Activated naive CD8-positive, alpha-beta T cell treated with anti-CD3 and anti-CD28 coated beads, Interleukin-2, amount 10 ng/mL, durations not matched to agents 7 days and 5 days (primary cell): ENCODE measurements at regions not wholly inside any gene's neighbourhood (a gene's known extent, or its start where the extent isn't known, plus 50 kb on each side); places are given as distances from the start of the nearest gene placed in this dataset.

Source experiments
- ATAC-seq: fragments of 150-1000 bp; cut with Tn5 transposase; one replicate; pipeline ENCODE4 v1.10.0; 2021; ENCODE audit warnings: low read depth, moderate library complexity
- POLR2A ChIA-PET: fragments of 350-600 bp; sonication (Branson Sonifier 250); formaldehyde crosslinking; loops from one replicate; lab custom pipeline; 2021; ENCODE audit warnings: antibody characterized with exemption; lab: Charles Lee
- DNase-seq: peaks from one replicate; pipeline ENCODE4 v3.0.0; 2021
- H3K27ac Mint-ChIP-seq: one replicate; pipeline ENCODE4 v1.8.0; 2022; ENCODE audit warnings: mild to moderate bottlenecking, mixed read lengths
- H3K27me3 Mint-ChIP-seq: one replicate; pipeline ENCODE4 v1.8.0; 2022; ENCODE audit warnings: mild to moderate bottlenecking, moderate library complexity, mixed read lengths
- H3K36me3 Mint-ChIP-seq: one replicate; pipeline ENCODE4 v1.8.0; 2021; ENCODE audit warnings: mild to moderate bottlenecking, mixed read lengths
- H3K4me1 Mint-ChIP-seq: one replicate; pipeline ENCODE4 v1.8.0; 2021; ENCODE audit warnings: mixed read lengths
- H3K4me3 Mint-ChIP-seq: one replicate; pipeline ENCODE4 v1.8.0; 2022; ENCODE audit warnings: mild to moderate bottlenecking, moderate library complexity, mixed read lengths
- H3K9me3 Mint-ChIP-seq: one replicate; pipeline ENCODE4 v1.8.0; 2021; ENCODE audit warnings: mixed read lengths

- no peak for DNase-seq
- Mint-ChIP-seq H3K4me1 (peaks cover 3% of the 10 kb centered on the region), H3K9me3 (peaks cover 2% of the 10 kb centered on the region), H3K4me3 (no peak overlapping the region), H3K27me3 (no peaks in the 10 kb centered on the region), H3K36me3 (no peaks in the 10 kb centered on the region), H3K27ac (no peak overlapping the region)
- no peak for ATAC-seq
- POLR2A ChIA-PET: no interaction called here
These were observed 276.3 kb upstream of the ARRDC4 start for GRCh38 chr15:97684249-97684648.

DNA sequence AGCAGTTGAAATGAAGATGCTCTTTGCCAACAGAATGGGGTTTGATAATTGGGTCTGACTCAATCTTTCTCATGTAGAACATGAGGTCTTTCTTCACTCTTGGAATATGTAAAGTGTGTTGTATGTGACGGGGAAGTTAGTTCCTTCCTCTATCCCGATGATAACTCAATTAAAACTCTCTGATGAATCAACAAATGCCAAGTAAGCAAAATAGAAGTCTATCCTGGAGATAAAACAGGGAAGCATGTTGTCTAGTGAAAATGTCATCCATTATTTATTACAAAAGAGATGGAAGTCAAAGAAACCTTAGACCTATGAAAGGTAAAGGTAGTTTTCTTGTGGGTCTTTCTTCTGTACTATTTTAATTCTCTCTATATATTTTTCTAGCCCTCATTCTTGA lies 274.2 kb upstream of the ARRDC4 start:
- peaks cover 3% of the 10 kb centered on the region for H3K4me1 Mint-ChIP-seq
- H3K9me3 Mint-ChIP-seq: peaks cover 2% of the 10 kb centered on the region
- no peak overlapping the region for H3K27ac Mint-ChIP-seq
- no peaks in the 10 kb centered on the region for H3K27me3 Mint-ChIP-seq
- H3K36me3 Mint-ChIP-seq: no peaks in the 10 kb centered on the region
- POLR2A ChIA-PET: no interaction called here
- DNase-seq (no peak), ATAC-seq (no peak)
- no peak overlapping the region for H3K4me3 Mint-ChIP-seq

DNA sequence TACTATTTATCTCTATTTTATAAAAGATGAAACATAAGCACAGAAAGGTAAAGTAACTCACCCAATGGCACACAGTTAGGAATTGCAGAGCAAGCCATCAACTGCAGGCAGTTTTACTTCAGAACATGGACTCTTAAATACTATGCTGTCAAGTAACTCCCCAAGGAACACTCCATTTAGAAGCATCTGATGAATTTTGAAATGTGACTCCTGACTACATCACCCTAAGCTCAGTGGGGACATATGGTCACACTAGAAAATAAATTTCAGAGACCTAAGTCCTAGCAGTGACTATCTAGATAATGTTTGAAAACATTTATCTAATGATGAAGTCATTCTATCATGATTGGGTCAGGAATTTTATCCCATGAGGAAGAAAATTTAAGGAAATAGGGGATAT lies 272.8 kb upstream of the ARRDC4 start:
- no peaks in the 10 kb centered on the region for H3K36me3 Mint-ChIP-seq
- no peak overlapping the region for H3K4me3 Mint-ChIP-seq
- ATAC-seq: no peak
- H3K9me3 Mint-ChIP-seq: no peaks in the 10 kb centered on the region
- POLR2A ChIA-PET: no interaction called here
- DNase-seq: no peak
- no peaks in the 10 kb centered on the region for H3K27me3 Mint-ChIP-seq
- H3K27ac Mint-ChIP-seq: no peak overlapping the region
- peaks cover 3% of the 10 kb centered on the region for H3K4me1 Mint-ChIP-seq

- no peaks in the 10 kb centered on the region for H3K36me3 Mint-ChIP-seq
- POLR2A ChIA-PET: no interaction called here
- peaks cover 3% of the 10 kb centered on the region for H3K4me1 Mint-ChIP-seq
- H3K27ac Mint-ChIP-seq: no peak overlapping the region
- no peaks in the 10 kb centered on the region for H3K9me3 Mint-ChIP-seq
- DNase-seq (no peak), ATAC-seq (no peak)
- no peak overlapping the region for H3K4me3 Mint-ChIP-seq
- no peaks in the 10 kb centered on the region for H3K27me3 Mint-ChIP-seq
These were observed 272.3 kb upstream of the ARRDC4 start for GRCh38 chr15:97688177-97688576.

DNA sequence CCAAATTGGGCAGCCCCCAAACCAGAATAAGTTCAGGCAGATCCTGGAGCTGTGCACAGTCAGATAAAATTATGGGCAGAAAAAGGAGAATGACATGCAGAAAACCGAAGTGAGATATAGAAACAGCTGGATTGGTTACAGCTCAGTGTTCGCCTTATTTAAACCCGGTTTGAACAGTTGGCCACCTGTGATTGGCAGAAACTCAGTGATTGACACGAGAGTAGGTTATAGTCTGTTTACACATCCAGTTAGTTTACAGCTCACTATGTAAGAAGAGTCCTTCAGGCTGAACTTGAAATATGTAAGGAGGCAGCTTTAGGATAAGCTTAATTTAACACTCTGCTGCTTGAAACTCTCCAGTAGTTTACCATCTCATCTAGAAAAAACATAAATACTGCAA lies 271.6 kb upstream of the ARRDC4 start:
- no peaks in the 10 kb centered on the region for H3K9me3 Mint-ChIP-seq
- H3K27ac Mint-ChIP-seq: no peak overlapping the region
- POLR2A ChIA-PET: no interaction called here
- no peak overlapping the region for H3K4me3 Mint-ChIP-seq
- no peak for ATAC-seq
- H3K36me3 Mint-ChIP-seq: no peaks in the 10 kb centered on the region
- DNase-seq: no peak
- H3K4me1 Mint-ChIP-seq: peaks cover 3% of the 10 kb centered on the region
- no peaks in the 10 kb centered on the region for H3K27me3 Mint-ChIP-seq

GRCh38 chr15:97691078-97691477 lies 269.4 kb upstream of the ARRDC4 start:
- Mint-ChIP-seq H3K36me3 (no peaks in the 10 kb centered on the region), H3K27ac (no peak overlapping the region), H3K9me3 (no peaks in the 10 kb centered on the region), H3K4me1 (no peaks in the 10 kb centered on the region), H3K4me3 (no peak overlapping the region), H3K27me3 (no peaks in the 10 kb centered on the region)
- ATAC-seq (no peak), DNase-seq (no peak)
- POLR2A ChIA-PET: no interaction called here

- POLR2A ChIA-PET: no interaction called here
- no peaks in the 10 kb centered on the region for H3K36me3 Mint-ChIP-seq
- no peaks in the 10 kb centered on the region for H3K27me3 Mint-ChIP-seq
These were observed 268.7 kb upstream of the ARRDC4 start for GRCh38 chr15:97691799-97692198.

GRCh38 chr15:97692301-97693015 lies 268.0 kb upstream of the ARRDC4 start:
- Mint-ChIP-seq H3K4me3 (no peak overlapping the region), H3K4me1 (no peaks in the 10 kb centered on the region), H3K27ac (no peak overlapping the region), H3K9me3 (peaks cover 1% of the 10 kb centered on the region), H3K36me3 (no peaks in the 10 kb centered on the region), H3K27me3 (no peaks in the 10 kb centered on the region)
- POLR2A ChIA-PET: no interaction called here
- DNase-seq (no peak), ATAC-seq (no peak)

More at GRCh38 chr15:97691799-97692198, 268.7 kb upstream of the ARRDC4 start:
- Mint-ChIP-seq H3K4me3 (no peak overlapping the region), H3K4me1 (no peaks in the 10 kb centered on the region), H3K27ac (no peak overlapping the region), H3K9me3 (peaks cover 1% of the 10 kb centered on the region)
- ATAC-seq: no peak
- no peak for DNase-seq

- DNase-seq (no peak), ATAC-seq (no peak)
- no peaks in the 10 kb centered on the region for H3K36me3 Mint-ChIP-seq
- H3K4me1 Mint-ChIP-seq: no peaks in the 10 kb centered on the region
- H3K9me3 Mint-ChIP-seq: peaks cover 1% of the 10 kb centered on the region
- H3K4me3 Mint-ChIP-seq: no peak overlapping the region
- POLR2A ChIA-PET: no interaction called here
- no peak overlapping the region for H3K27ac Mint-ChIP-seq
- H3K27me3 Mint-ChIP-seq: no peaks in the 10 kb centered on the region
These were observed 266.0 kb upstream of the ARRDC4 start for GRCh38 chr15:97694456-97694855.

DNA sequence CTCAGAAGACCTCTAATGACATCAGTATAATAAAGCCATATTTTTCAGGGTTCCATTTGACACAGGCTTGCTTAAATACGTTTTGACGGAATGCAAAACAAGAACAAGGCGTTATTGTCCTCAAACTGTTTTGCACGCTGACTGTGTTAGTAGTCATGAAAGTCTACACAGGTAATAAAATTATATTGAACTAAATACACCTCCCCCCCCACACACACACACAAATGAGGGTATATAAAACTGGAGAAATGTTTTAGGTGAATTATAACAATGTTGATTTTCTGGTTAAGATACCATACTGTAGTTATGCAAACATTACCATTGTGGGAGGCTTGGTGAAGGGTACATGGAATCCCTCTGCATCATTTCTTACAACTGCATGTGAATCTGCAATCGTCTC lies 257.1 kb upstream of the ARRDC4 start:
- Mint-ChIP-seq H3K27ac (no peak overlapping the region), H3K4me1 (no peaks in the 10 kb centered on the region), H3K27me3 (no peaks in the 10 kb centered on the region), H3K9me3 (no peaks in the 10 kb centered on the region), H3K36me3 (no peaks in the 10 kb centered on the region), H3K4me3 (no peak overlapping the region)
- POLR2A ChIA-PET: no interaction called here
- DNase-seq (no peak), ATAC-seq (no peak)

GRCh38 chr15:97706059-97706458 lies 254.4 kb upstream of the ARRDC4 start:
- no peaks in the 10 kb centered on the region for H3K27me3 Mint-ChIP-seq

DNA sequence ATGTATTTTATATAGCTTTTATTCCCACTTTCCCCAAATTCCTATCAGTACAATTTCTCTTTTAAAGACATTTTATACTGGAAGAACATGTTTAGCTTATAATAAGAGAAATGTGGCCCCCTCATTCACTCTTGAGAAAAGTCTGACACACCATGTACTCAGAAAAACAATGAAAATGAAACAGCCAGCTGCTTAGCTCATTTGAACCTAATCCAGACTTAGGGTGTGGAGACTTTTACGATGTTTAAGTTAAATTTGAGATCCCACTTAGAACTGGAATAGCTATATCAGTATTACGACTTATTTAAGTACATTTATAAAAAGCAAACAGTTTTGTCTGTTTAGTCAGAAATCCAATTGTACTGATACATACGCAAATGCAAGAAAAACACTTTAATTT lies 252.3 kb upstream of the ARRDC4 start:
- ATAC-seq: no peak
- no peaks in the 10 kb centered on the region for H3K36me3 Mint-ChIP-seq

More at GRCh38 chr15:97706059-97706458, 254.4 kb upstream of the ARRDC4 start:
- Mint-ChIP-seq H3K9me3 (peaks cover 1% of the 10 kb centered on the region), H3K4me1 (no peaks in the 10 kb centered on the region), H3K36me3 (no peaks in the 10 kb centered on the region), H3K27ac (no peak overlapping the region), H3K4me3 (no peak overlapping the region)
- POLR2A ChIA-PET: no interaction called here
- ATAC-seq: no peak
- no peak for DNase-seq

DNA sequence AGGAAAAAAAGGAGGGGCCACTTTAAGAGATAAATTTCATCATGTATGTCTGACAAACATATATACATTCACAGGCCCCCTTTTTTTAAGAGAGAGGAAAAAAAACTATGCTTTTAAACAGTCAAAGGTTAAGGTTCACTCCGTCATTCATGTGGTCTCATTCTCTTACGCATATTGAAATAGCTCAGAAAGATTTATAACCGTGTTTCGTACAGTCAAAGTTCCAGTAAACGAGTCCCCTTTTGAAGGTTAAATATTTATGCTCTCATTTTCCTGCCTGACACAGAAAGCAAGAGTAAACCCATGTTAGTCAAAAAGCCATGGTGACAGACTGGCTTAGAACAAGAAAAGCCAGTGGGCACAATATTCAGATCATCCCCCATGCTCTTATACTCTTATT lies 248.0 kb upstream of the ARRDC4 start:
- no peaks in the 10 kb centered on the region for H3K4me1 Mint-ChIP-seq
- H3K4me3 Mint-ChIP-seq: no peak overlapping the region
- H3K36me3 Mint-ChIP-seq: no peaks in the 10 kb centered on the region
- H3K9me3 Mint-ChIP-seq: peaks cover 1% of the 10 kb centered on the region
- POLR2A ChIA-PET: no interaction called here
- no peak for ATAC-seq
- no peaks in the 10 kb centered on the region for H3K27me3 Mint-ChIP-seq
- no peak overlapping the region for H3K27ac Mint-ChIP-seq
- DNase-seq: no peak

More for the DNA sequence above, 252.3 kb upstream of the ARRDC4 start:
- no peak for DNase-seq
- no peaks in the 10 kb centered on the region for H3K27me3 Mint-ChIP-seq
- H3K4me1 Mint-ChIP-seq: no peaks in the 10 kb centered on the region
- H3K27ac Mint-ChIP-seq: no peak overlapping the region
- peaks cover 1% of the 10 kb centered on the region for H3K9me3 Mint-ChIP-seq
- POLR2A ChIA-PET: no interaction called here
- no peak overlapping the region for H3K4me3 Mint-ChIP-seq

- Mint-ChIP-seq H3K27me3 (no peaks in the 10 kb centered on the region), H3K36me3 (no peaks in the 10 kb centered on the region), H3K4me3 (no peak overlapping the region), H3K9me3 (no peaks in the 10 kb centered on the region), H3K4me1 (no peaks in the 10 kb centered on the region), H3K27ac (no peak overlapping the region)
- ATAC-seq (no peak), DNase-seq (no peak)
- POLR2A ChIA-PET: no interaction called here
These were observed 242.7 kb upstream of the ARRDC4 start for GRCh38 chr15:97717806-97718205.
